ENCODE measurements at regions not wholly inside any gene's neighbourhood (a gene's known extent, or its start where the extent isn't known, plus 50 kb on each side); places are given as distances from the start of the nearest gene placed in this dataset.

DNA sequence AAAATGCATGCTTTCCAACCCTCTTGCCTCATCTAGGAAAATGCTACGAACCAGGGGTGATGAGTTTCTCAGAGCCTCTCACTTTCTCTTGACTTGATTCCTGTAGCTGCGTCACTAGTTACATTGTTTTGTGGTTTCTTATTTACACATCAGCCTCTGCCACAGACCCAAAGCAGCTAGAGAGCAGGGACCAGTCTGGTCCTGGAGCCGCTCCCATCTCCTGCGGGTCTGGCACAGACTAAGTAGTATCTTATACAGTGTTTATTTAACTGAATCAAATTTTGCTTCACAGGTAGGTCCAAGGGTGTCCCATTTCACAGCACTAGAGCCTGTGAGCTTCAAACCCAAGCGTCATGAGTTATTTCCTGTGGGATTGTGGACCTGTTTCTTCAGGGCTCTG lies 310.5 kb downstream of the MYCN start:
- DNase-seq, result no peak
- Mint-ChIP-seq H3K9me3 (ENCODE audit: unreplicated experiment) (no peaks in the 10 kb centered on the region), H3K27me3 (ENCODE audit: unreplicated experiment) (peaks cover 2% of the 10 kb centered on the region), H3K36me3 (ENCODE audit: unreplicated experiment) (no peaks in the 10 kb centered on the region), H3K4me1 (ENCODE audit: low read depth, unreplicated experiment) (no peaks in the 10 kb centered on the region), H3K4me3 (ENCODE audit: unreplicated experiment) (no peak overlapping the region), H3K27ac (ENCODE audit: unreplicated experiment) (no peak overlapping the region)
- TF ChIP-seq, protein P1, sequence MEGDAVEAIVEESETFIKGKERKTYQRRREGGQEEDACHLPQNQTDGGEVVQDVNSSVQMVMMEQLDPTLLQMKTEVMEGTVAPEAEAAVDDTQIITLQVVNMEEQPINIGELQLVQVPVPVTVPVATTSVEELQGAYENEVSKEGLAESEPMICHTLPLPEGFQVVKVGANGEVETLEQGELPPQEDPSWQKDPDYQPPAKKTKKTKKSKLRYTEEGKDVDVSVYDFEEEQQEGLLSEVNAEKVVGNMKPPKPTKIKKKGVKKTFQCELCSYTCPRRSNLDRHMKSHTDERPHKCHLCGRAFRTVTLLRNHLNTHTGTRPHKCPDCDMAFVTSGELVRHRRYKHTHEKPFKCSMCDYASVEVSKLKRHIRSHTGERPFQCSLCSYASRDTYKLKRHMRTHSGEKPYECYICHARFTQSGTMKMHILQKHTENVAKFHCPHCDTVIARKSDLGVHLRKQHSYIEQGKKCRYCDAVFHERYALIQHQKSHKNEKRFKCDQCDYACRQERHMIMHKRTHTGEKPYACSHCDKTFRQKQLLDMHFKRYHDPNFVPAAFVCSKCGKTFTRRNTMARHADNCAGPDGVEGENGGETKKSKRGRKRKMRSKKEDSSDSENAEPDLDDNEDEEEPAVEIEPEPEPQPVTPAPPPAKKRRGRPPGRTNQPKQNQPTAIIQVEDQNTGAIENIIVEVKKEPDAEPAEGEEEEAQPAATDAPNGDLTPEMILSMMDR (IDR thresholded peaks at IDR 0.05; ENCODE audit: partially characterized antibody, unreplicated experiment), result no peak

DNA sequence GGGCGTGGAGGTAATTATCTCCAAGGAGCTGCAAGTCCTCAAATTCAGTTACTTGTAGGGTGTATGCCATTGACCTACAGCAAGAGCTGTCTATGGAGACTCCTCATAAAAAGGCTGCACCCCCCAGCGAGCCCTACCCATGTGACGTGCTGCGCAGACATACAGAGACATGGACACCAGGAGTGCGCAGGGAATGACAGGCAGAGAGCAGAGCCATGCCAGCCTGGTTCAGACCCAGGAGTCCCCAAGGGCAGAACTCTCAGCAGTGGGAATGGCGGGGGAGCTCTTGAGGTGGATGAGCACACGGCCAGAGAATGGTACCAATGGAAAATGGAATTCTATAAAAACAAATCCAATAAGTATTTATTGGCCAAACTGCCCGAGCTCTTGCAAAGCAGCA lies 310.1 kb downstream of the MYCN start:
- TF ChIP-seq, protein P1 (IDR thresholded peaks at IDR 0.05; ENCODE audit: partially characterized antibody, unreplicated experiment), result no peak
- H3K4me1 Mint-ChIP-seq (ENCODE audit: low read depth, unreplicated experiment), result no peaks in the 10 kb centered on the region
- no peak overlapping the region for H3K27ac Mint-ChIP-seq (ENCODE audit: unreplicated experiment)
- H3K9me3 Mint-ChIP-seq (ENCODE audit: unreplicated experiment), result no peaks in the 10 kb centered on the region
- H3K4me3 Mint-ChIP-seq (ENCODE audit: unreplicated experiment), result no peak overlapping the region
- H3K36me3 Mint-ChIP-seq (ENCODE audit: unreplicated experiment), result no peaks in the 10 kb centered on the region
- no peak for DNase-seq
- peaks cover 2% of the 10 kb centered on the region for H3K27me3 Mint-ChIP-seq (ENCODE audit: unreplicated experiment)

DNA sequence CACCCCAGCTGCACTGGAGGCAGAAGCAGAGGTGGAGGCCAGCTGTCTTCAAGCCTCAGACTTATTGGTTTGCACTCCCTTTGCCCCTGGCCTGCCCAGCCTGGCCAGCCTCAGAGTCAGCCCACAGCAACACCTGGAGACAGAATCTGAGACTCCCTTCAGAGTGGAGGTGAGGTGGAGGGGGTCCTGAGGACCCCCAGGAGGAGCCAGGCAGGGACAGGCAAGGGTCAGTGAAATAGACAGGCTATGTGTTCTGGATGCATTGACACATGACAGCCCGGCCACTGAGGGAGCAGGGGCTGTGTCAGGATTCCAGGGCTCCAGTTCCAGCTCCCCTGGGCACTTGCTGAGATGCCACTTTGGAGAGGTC lies 309.7 kb downstream of the MYCN start:
- H3K36me3 Mint-ChIP-seq (ENCODE audit: unreplicated experiment), result no peaks in the 10 kb centered on the region
- no peaks in the 10 kb centered on the region for H3K9me3 Mint-ChIP-seq (ENCODE audit: unreplicated experiment)
- DNase-seq, result no peak
- TF ChIP-seq, protein P1 (IDR thresholded peaks at IDR 0.05; ENCODE audit: partially characterized antibody, unreplicated experiment), result no peak
- no peak overlapping the region for H3K27ac Mint-ChIP-seq (ENCODE audit: unreplicated experiment)
- no peak overlapping the region for H3K4me3 Mint-ChIP-seq (ENCODE audit: unreplicated experiment)
- peaks cover 5% of the 10 kb centered on the region for H3K27me3 Mint-ChIP-seq (ENCODE audit: unreplicated experiment)
- no peaks in the 10 kb centered on the region for H3K4me1 Mint-ChIP-seq (ENCODE audit: low read depth, unreplicated experiment)

DNA sequence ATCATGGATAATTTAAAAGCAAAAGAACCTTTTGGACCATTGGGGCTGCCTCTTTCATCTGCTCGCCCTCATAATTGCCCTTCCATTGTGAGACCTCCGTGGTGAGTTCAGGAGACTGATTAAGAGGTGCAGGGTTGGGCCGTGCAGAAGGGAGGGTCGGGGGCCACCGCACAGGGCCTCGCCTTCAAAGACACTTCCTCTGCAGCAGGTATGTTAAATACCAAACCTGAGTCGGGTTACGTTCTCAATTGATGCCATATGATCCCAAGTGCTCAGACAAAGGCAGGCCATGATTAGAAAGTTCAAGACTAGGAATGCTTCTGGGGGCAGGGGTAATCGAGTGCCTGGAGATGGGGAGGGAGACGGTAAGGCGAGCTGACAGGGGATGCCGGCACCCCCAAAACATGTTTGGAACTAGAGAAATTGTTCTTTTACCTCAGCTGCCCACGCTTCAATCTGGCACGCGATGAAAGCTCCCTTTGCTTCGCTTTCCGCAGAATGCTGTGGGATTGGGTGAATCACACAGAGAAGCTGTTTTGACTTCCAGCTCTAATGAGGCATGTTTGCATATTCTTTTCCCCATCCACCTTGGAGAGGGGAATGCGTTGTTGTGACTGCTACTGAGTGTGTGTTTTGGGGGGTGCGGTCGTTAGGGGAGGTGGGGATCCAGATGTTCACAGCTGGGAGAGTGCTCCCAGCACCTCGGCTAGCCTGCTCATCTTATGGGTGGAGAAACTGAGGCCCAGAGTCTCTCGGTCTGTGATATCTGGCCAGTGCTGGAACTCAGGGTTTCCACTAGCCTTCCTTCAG lies 309.1 kb downstream of the MYCN start:
- H3K4me1 Mint-ChIP-seq (ENCODE audit: low read depth, unreplicated experiment), result no peaks in the 10 kb centered on the region
- H3K27me3 Mint-ChIP-seq (ENCODE audit: unreplicated experiment), result peaks cover 5% of the 10 kb centered on the region
- TF ChIP-seq, protein P1 (IDR thresholded peaks at IDR 0.05; ENCODE audit: partially characterized antibody, unreplicated experiment), result no peak
- no peak for DNase-seq
- H3K27ac Mint-ChIP-seq (ENCODE audit: unreplicated experiment), result no peak overlapping the region
- H3K36me3 Mint-ChIP-seq (ENCODE audit: unreplicated experiment), result no peaks in the 10 kb centered on the region
- H3K9me3 Mint-ChIP-seq (ENCODE audit: unreplicated experiment), result no peaks in the 10 kb centered on the region
- no peak overlapping the region for H3K4me3 Mint-ChIP-seq (ENCODE audit: unreplicated experiment)

DNA sequence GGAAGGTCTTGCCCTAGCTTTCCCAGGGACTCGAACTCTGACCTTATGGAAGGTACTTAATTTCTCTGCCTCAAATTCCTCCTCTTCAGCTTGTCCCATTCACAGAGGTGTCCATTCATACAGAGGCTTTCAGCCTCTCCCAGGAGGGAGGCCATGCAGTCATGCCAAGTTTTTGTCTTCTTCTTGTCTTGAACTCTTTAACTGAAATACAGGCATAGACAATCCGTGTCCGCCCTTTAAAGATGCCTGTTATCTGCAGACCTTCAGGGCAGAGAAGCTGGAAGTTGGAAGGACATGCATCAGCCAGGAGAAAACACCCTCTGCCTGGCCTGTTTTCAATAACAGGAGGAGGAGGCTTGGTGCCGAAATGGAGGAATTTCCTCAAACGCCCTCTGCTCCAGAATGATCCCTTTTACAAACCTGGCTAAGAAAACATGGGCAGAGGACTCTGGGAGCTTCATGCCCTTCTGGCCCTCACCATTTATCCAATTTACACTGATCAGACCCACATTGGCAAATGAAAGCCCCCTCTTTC lies 308.3 kb downstream of the MYCN start:
- no peaks in the 10 kb centered on the region for H3K4me1 Mint-ChIP-seq (ENCODE audit: low read depth, unreplicated experiment)
- no peak overlapping the region for H3K4me3 Mint-ChIP-seq (ENCODE audit: unreplicated experiment)
- H3K36me3 Mint-ChIP-seq (ENCODE audit: unreplicated experiment), result no peaks in the 10 kb centered on the region
- H3K27ac Mint-ChIP-seq (ENCODE audit: unreplicated experiment), result no peak overlapping the region
- TF ChIP-seq, protein P1 (IDR thresholded peaks at IDR 0.05; ENCODE audit: partially characterized antibody, unreplicated experiment), result no peak
- no peak for DNase-seq
- peaks cover 5% of the 10 kb centered on the region for H3K27me3 Mint-ChIP-seq (ENCODE audit: unreplicated experiment)
- no peaks in the 10 kb centered on the region for H3K9me3 Mint-ChIP-seq (ENCODE audit: unreplicated experiment)
